A549 (cell line): ENCODE measurements at regions not wholly inside any gene's neighbourhood (a gene's known extent, or its start where the extent isn't known, plus 50 kb on each side); places are given as distances from the start of the nearest gene placed in this dataset.

ENCODE experiments used
- ATAC-seq, 2 experiments: fragments of 200-7000 bp in 1 of 2; fragments of >200 bp in 1 of 2; cut with Nextera tagmentation in 1 of 2; cut with Tn5 transposase in 1 of 2; 3 replicates each; pipeline versions ENCODE4 v1.8.0 to v1.9.1; 2018 to 2020; ENCODE audit warnings: mild to moderate bottlenecking in 1 of 2, moderate library complexity in 1 of 2
- CTCF ChIA-PET: fragments of 300-600 bp; sonication (Branson Sonifier 250); formaldehyde crosslinking; extraction: SDS; loops from one replicate; lab custom pipeline; 2021; ENCODE audit warnings: antibody characterized with exemption, inconsistent platforms; lab: Yijun Ruan, JAX
- POLR2A ChIA-PET: fragments of 350-600 bp; formaldehyde crosslinking; extraction: SDS; loops from one replicate; lab custom pipeline; 2021; ENCODE audit warnings: antibody characterized with exemption, inconsistent platforms; lab: Yijun Ruan, JAX
- DNase-seq, 2 experiments: peaks; one replicate each; pipeline versions ENCODE4 v3.0.0 to v3.0.0-alpha.2; 2011 to 2016; ENCODE audit warnings: low read depth in 1 of 2, low spot score in 1 of 2
- FAIRE-seq: peaks from 2 replicates; lab custom pipeline; 2011; peaks lifted over from hg19 to GRCh38; lab: Jason Lieb, UNC
- H3K27ac ChIP-seq, 2 experiments: fragments of >200 bp; sonication (Bioruptor Twin); formaldehyde crosslinking; 3 replicates each; pipeline ENCODE4 v1.5.1; 2016 to 2017
- H3K4me1 ChIP-seq: fragments of >200 bp; sonication (Bioruptor Twin); formaldehyde crosslinking; 3 replicates; pipeline ENCODE4 v1.6.1; 2016
- H3K4me2 ChIP-seq: fragments of >200 bp; sonication (Bioruptor Twin); formaldehyde crosslinking; 3 replicates; pipeline ENCODE4 v1.6.1; 2016
- H3K4me3 ChIP-seq: fragments of >200 bp; sonication (Bioruptor Twin); formaldehyde crosslinking; 3 replicates; pipeline ENCODE4 v1.5.1; 2016
- H3K9me3 ChIP-seq: fragments of >200 bp; sonication (Bioruptor Twin); formaldehyde crosslinking; 3 replicates; pipeline ENCODE4 v1.6.1; 2016
- BCL3 ChIP-seq: fragments of >200 bp; sonication (Bioruptor Twin); formaldehyde crosslinking; IDR thresholded peaks from 3 replicates; pipeline ENCODE4 v1.6.1; 2016
- CBX2 ChIP-seq: fragments of 200-600 bp; sonication (generic); IDR thresholded peaks from 2 replicates; pipeline ENCODE4 v1.6.1; 2016; ENCODE audit warnings: low read depth, mild to moderate bottlenecking, borderline replicate concordance
- CHD2 ChIP-seq: fragments of 150-350 bp; IDR thresholded peaks from 2 replicates; pipeline ENCODE4 v1.6.1; 2014; ENCODE audit warnings: low read length; ENCODE audit not compliant: partially characterized antibody
- CHD4 ChIP-seq: fragments of 200-600 bp; sonication (generic); IDR thresholded peaks from 2 replicates; pipeline ENCODE4 v1.6.1; 2016; ENCODE audit warnings: antibody characterized with exemption, mild to moderate bottlenecking, borderline replicate concordance
- CTCF ChIP-seq: fragments of >200 bp; sonication (Bioruptor Twin); formaldehyde crosslinking; IDR thresholded peaks from 3 replicates; pipeline ENCODE4 v1.5.1; 2016
- ESRRA ChIP-seq: fragments of 150-350 bp; IDR thresholded peaks from 2 replicates; pipeline ENCODE4 v1.6.1; 2014; ENCODE audit warnings: mild to moderate bottlenecking, low read length, borderline replicate concordance
- HDAC2 ChIP-seq: fragments of 200-600 bp; sonication (generic); IDR thresholded peaks from 2 replicates; pipeline ENCODE4 v1.6.1; 2016
- MAFK ChIP-seq: fragments of 450-650 bp; IDR thresholded peaks from 2 replicates; pipeline ENCODE4 v1.6.1; 2014; ENCODE audit not compliant: partially characterized antibody
- PBX3 ChIP-seq: IDR thresholded peaks from 2 replicates; pipeline ENCODE4 v1.6.1; 2012
- PHF8 ChIP-seq: fragments of 200-600 bp; sonication (generic); IDR thresholded peaks from 2 replicates; pipeline ENCODE4 v1.6.1; 2016; ENCODE audit warnings: low read depth, mild to moderate bottlenecking, antibody characterized with exemption, moderate library complexity, borderline replicate concordance
- POLR2AphosphoS2 ChIP-seq: conservative IDR thresholded peaks from 2 replicates; pipeline ENCODE4 v1.6.1; 2012; ENCODE audit warnings: low read length, improper control_type of control experiment, inconsistent platforms
- RNF2 ChIP-seq: fragments of 200-600 bp; sonication (generic); IDR thresholded peaks from 2 replicates; pipeline ENCODE4 v1.6.1; 2016; ENCODE audit warnings: low read depth, mild to moderate bottlenecking, antibody characterized with exemption, moderate library complexity, borderline replicate concordance
- SREBF2 ChIP-seq: fragments of 450-650 bp; IDR thresholded peaks from 2 replicates; pipeline ENCODE4 v1.6.1; 2014; ENCODE audit warnings: mild to moderate bottlenecking, moderate library complexity
- USF2 ChIP-seq: fragments of 450-650 bp; IDR thresholded peaks from 2 replicates; pipeline ENCODE4 v1.6.1; 2014; ENCODE audit warnings: antibody characterized with exemption
- ZFP36 ChIP-seq: fragments of 450-650 bp; IDR thresholded peaks from 2 replicates; pipeline ENCODE4 v1.6.1; 2014; ENCODE audit warnings: borderline replicate concordance; ENCODE audit not compliant: partially characterized antibody
- ZSCAN20 ChIP-seq: fragments of 250-450 bp; sonication (Bioruptor Pico); IDR thresholded peaks from 2 replicates; pipeline ENCODE4 v1.8.0; 2022; ENCODE audit warnings: mild to moderate bottlenecking, moderate library complexity
- WGBS: methylation state at CpG from one replicate; pipeline ENCODE4 v1.1.6; 2017; ENCODE audit errors: missing lambda C conversion rate; 5-methylcytosine and 5-hydroxymethylcytosine counted together
- TF ChIP-seq, protein P1 (sequence below): IDR thresholded peaks from 2 replicates; pipeline ENCODE4 v1.6.1; 2012; ENCODE audit warnings: low read depth, borderline replicate concordance

GRCh38 chr2:71815701-71816474 is 331.8 kb downstream of the CYP26B1 start:
- no peaks in the 10 kb centered on the region for H3K4me1 ChIP-seq
- H3K9me3 ChIP-seq, result no peaks in the 10 kb centered on the region
- FAIRE-seq, result peak; percentile 7
- TF ChIP-seq POLR2AphosphoS2 (no peak), CHD4 (no peak), USF2 (no peak)
- DNase-seq, result no peak
- no peak overlapping the region for H3K4me2 ChIP-seq
- 35% methylated on average over 5 of the region's 5 CpGs for WGBS
- CTCF ChIA-PET, result interaction anchor here (1.0 to 14.7 kb wide), 4 partner anchors 16 to 334 kb away, joined by 3 to 143 read pairs (median 3); no protein-coding TSS in a partner anchor
- POLR2A ChIA-PET, result no interaction called here
- no peak overlapping the region for H3K4me3 ChIP-seq
- no peak overlapping the region for H3K27ac ChIP-seq
- ATAC-seq, result no peak

- POLR2A ChIA-PET, result no interaction called here
- no peak for ATAC-seq
- Histone ChIP-seq H3K9me3 (no peaks in the 10 kb centered on the region), H3K4me1 (no peaks in the 10 kb centered on the region), H3K4me2 (no peak overlapping the region)
- 10% methylated on average over 2 of the region's 2 CpGs for WGBS
- TF ChIP-seq ZFP36 (no peak), PHF8 (no peak), SREBF2 (no peak), CTCF (no peak), ESRRA (no peak), MAFK (no peak), CBX2 (no peak), CHD2 (no peak), HDAC2 (no peak), RNF2 (no peak), PBX3 (no peak), POLR2AphosphoS2 (no peak), BCL3 (no peak), ZSCAN20 (no peak)
- TF ChIP-seq, protein P1, sequence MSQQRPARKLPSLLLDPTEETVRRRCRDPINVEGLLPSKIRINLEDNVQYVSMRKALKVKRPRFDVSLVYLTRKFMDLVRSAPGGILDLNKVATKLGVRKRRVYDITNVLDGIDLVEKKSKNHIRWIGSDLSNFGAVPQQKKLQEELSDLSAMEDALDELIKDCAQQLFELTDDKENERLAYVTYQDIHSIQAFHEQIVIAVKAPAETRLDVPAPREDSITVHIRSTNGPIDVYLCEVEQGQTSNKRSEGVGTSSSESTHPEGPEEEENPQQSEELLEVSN, result no peak
- TF ChIP-seq, all 56 proteins: peak for 0
- H3K27ac ChIP-seq, result no peak overlapping the region
- DNase-seq, result no peak
- CTCF ChIA-PET, result interaction anchor here (1.0 to 14.7 kb wide), 5 partner anchors 9 to 335 kb away, joined by 3 to 143 read pairs (median 3); no protein-coding TSS in a partner anchor
- FAIRE-seq, result no peak
- no peak overlapping the region for H3K4me3 ChIP-seq
Measured at GRCh38 chr2:71814885-71815284, 332.8 kb downstream of the CYP26B1 start.
